ENCODE measurements at regions not wholly inside any gene's neighbourhood (a gene's known extent, or its start where the extent isn't known, plus 50 kb on each side); places are given as distances from the start of the nearest gene placed in this dataset.

- Histone ChIP-seq H3K9ac (ENCODE audit: low read length) (no peak overlapping the region), H3K36me3 (ENCODE audit: insufficient read depth, low read length) (no peaks in the 10 kb centered on the region), H3K9me2 (ENCODE audit: low read depth, low read length) (no peaks in the 10 kb centered on the region), H3K27ac (ENCODE audit: low read depth, low read length, poor library complexity, severe bottlenecking) (no peak overlapping the region), H3K4me1 (ENCODE audit: insufficient read depth, low read length, severe bottlenecking) (no peaks in the 10 kb centered on the region), H3K79me2 (ENCODE audit: insufficient read depth, low read length) (no peaks in the 10 kb centered on the region), H2AFZ (ENCODE audit: low read length) (no peak overlapping the region), H3K4me3 (ENCODE audit: low read depth, low read length, poor library complexity, severe bottlenecking) (no peak overlapping the region), H3K9me3 (ENCODE audit: low read length) (no peaks in the 10 kb centered on the region), H3K27me3 (ENCODE audit: insufficient read depth, low read length) (peaks cover 8% of the 10 kb centered on the region; the same call in 1 of the 2 replicates), H3K4me2 (ENCODE audit: low read length) (no peak overlapping the region), H4K20me1 (ENCODE audit: insufficient read depth, low read length) (no peaks in the 10 kb centered on the region), H3F3A (ENCODE audit: insufficient read depth, low read length) (no peaks in the 10 kb centered on the region)
- no peak for TF ChIP-seq CTCF (IDR thresholded peaks at IDR 0.05; ENCODE audit: low read length)
- TF ChIP-seq EZH2 (IDR thresholded peaks at IDR 0.05; ENCODE audit: borderline replicate concordance, low read length) = no peak
Measured at GRCh38 chr17:83190004-83190385, 110.6 kb downstream of the METRNL start.

GRCh38 chr17:83190601-83191387 lies 111.4 kb downstream of the METRNL start:
- Histone ChIP-seq H3K27me3 (ENCODE audit: insufficient read depth, low read length) (peaks cover 5% of the 10 kb centered on the region; the same call in 1 of the 2 replicates), H4K20me1 (ENCODE audit: insufficient read depth, low read length) (no peaks in the 10 kb centered on the region), H3F3A (ENCODE audit: insufficient read depth, low read length) (no peaks in the 10 kb centered on the region), H3K79me2 (ENCODE audit: insufficient read depth, low read length) (no peaks in the 10 kb centered on the region), H3K27ac (ENCODE audit: low read depth, low read length, poor library complexity, severe bottlenecking) (no peak overlapping the region), H2AFZ (ENCODE audit: low read length) (no peak overlapping the region), H3K9me3 (ENCODE audit: low read length) (no peaks in the 10 kb centered on the region), H3K4me1 (ENCODE audit: insufficient read depth, low read length, severe bottlenecking) (no peaks in the 10 kb centered on the region), H3K9ac (ENCODE audit: low read length) (no peak overlapping the region), H3K4me3 (ENCODE audit: low read depth, low read length, poor library complexity, severe bottlenecking) (no peak overlapping the region), H3K36me3 (ENCODE audit: insufficient read depth, low read length) (no peaks in the 10 kb centered on the region), H3K9me2 (ENCODE audit: low read depth, low read length) (no peaks in the 10 kb centered on the region), H3K4me2 (ENCODE audit: low read length) (no peak overlapping the region)
- TF ChIP-seq EZH2 (IDR thresholded peaks at IDR 0.05; ENCODE audit: borderline replicate concordance, low read length) (no peak), CTCF (IDR thresholded peaks at IDR 0.05; ENCODE audit: low read length) (no peak)

- H3K36me3 ChIP-seq (ENCODE audit: insufficient read depth, low read length) = no peaks in the 10 kb centered on the region
- no peaks in the 10 kb centered on the region for H3K9me3 ChIP-seq (ENCODE audit: low read length)
- no peak overlapping the region for H3K4me3 ChIP-seq (ENCODE audit: low read depth, low read length, poor library complexity, severe bottlenecking)
- TF ChIP-seq EZH2 (IDR thresholded peaks at IDR 0.05; ENCODE audit: borderline replicate concordance, low read length) = no peak
- TF ChIP-seq CTCF (IDR thresholded peaks at IDR 0.05; ENCODE audit: low read length) = no peak
- no peaks in the 10 kb centered on the region for H3F3A ChIP-seq (ENCODE audit: insufficient read depth, low read length)
- H3K79me2 ChIP-seq (ENCODE audit: insufficient read depth, low read length) = no peaks in the 10 kb centered on the region
- H3K4me1 ChIP-seq (ENCODE audit: insufficient read depth, low read length, severe bottlenecking) = no peaks in the 10 kb centered on the region
- H3K27me3 ChIP-seq (ENCODE audit: insufficient read depth, low read length) = peaks cover 5% of the 10 kb centered on the region; the same call in 1 of the 2 replicates
- H3K9me2 ChIP-seq (ENCODE audit: low read depth, low read length) = no peaks in the 10 kb centered on the region
- no peak overlapping the region for H3K4me2 ChIP-seq (ENCODE audit: low read length)
- H3K27ac ChIP-seq (ENCODE audit: low read depth, low read length, poor library complexity, severe bottlenecking) = no peak overlapping the region
- no peak overlapping the region for H3K9ac ChIP-seq (ENCODE audit: low read length)
- H2AFZ ChIP-seq (ENCODE audit: low read length) = no peak overlapping the region
- H4K20me1 ChIP-seq (ENCODE audit: insufficient read depth, low read length) = no peaks in the 10 kb centered on the region
Measured at GRCh38 chr17:83191388-83192160, 112.2 kb downstream of the METRNL start.

Data from OCI-LY1 (cell line).